Fibroblast of upper back skin (primary cell): ENCODE measurements at regions not wholly inside any gene's neighbourhood (a gene's known extent, or its start where the extent isn't known, plus 50 kb on each side); places are given as distances from the start of the nearest gene placed in this dataset.
"Not testable (repeated sequence)": the region's sequence is repeated elsewhere in the genome, so short reads cannot be mapped to it uniquely, and the experiment has no call there.

ENCODE experiments used
- DNase-seq: peaks from one replicate; pipeline ENCODE4 v3.0.0-alpha.2; 2013

DNA sequence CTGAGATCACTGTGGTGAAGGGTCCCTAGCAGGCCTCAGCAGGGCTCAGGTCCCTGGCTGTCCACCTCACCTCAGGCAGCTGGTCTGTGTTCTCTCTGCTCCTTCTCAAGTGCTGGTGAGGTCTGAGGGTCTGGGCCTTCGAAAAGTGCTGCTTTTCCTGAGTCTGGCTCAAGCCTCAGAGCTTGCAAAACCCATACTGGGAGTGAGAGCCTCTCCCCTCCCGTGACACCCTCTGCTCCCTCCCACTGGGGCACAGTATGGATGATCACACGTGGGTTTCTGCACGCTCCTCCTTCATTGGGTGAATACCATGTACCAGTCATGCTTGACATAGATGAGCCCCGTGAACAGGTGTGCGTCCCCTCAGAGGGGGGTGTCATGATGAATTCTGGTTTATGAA lies 73.3 kb upstream of the WASF3 start:
- no peak for DNase-seq

DNA sequence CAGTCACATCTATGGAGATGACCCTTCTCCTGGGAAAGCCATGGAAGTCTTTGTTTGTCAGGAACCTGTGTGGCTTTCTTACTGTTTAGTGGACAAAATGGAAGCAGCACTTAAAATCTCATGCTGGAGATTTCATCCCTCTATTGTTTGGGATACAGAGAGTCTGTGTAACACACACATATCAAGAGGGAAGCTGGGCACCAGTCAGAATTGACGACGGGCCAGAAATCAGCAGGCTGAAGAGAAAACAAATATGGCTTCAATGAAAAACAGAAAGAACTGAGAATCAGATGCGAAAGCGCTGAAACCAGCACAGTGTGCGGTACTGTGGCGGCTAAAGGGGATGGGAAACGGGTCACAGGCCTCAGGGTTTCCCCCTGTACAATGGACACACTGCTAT lies 72.2 kb upstream of the WASF3 start:
- no peak for DNase-seq

DNA sequence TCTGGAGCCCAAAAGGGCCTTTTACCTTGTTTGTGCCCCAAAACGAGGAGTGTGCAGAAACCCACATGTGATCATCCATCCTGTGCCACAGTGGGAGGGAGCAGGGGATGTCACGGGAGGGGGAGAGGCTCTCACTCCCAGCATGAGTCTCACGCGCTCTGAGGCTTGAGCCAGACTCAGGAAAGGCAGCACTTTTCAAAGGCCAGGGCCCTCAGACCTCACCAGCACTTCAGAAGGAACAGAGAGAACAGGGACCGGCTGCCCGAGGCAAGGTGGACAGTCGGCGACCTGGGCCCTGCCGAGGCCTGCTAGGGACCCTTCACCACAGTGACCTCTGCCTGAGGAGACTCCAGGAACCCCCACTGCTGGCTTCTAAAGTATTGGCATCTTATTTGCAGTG lies 71.7 kb upstream of the WASF3 start:
- DNase-seq: no peak

DNA sequence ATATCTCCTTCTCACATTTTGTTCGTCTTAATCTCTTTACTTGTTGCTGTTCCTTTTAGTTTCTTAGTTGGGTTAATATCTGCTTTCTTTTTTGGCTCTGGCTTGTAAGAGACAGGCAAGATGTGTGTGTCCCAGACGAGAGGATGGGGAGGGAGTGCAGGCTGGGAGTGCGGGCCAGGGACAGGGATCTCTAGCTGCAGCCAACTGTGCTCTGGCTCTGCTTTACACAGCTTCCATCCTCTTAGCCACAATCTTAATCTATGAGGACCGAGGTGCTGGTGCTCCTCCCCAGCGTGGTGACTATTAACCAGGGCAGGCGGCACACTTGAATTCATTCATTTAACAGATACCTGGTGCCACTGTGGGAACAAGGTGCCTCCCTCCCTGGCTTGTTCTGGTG lies 70.9 kb upstream of the WASF3 start:
- DNase-seq: no peak

DNA sequence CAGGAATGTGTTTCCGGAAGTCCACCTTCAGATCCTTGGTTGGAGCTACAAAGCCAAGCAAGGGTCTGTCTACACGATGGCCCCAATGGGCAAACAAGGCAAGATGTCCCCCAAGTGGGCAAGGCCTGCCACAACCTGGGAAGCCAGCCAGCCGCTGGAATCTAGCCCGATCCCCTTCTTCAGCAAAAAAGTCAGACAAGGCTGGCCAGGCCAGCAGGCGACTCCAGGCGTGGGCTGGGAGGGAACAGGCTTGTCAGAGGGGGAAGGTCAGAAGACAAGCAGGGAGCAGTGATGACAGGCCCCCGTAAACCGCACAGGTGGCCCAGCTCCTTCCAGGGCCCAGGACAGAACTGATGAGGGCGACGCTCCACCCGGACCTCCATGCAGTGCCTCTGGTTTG lies 69.7 kb upstream of the WASF3 start:
- DNase-seq: no peak

DNA sequence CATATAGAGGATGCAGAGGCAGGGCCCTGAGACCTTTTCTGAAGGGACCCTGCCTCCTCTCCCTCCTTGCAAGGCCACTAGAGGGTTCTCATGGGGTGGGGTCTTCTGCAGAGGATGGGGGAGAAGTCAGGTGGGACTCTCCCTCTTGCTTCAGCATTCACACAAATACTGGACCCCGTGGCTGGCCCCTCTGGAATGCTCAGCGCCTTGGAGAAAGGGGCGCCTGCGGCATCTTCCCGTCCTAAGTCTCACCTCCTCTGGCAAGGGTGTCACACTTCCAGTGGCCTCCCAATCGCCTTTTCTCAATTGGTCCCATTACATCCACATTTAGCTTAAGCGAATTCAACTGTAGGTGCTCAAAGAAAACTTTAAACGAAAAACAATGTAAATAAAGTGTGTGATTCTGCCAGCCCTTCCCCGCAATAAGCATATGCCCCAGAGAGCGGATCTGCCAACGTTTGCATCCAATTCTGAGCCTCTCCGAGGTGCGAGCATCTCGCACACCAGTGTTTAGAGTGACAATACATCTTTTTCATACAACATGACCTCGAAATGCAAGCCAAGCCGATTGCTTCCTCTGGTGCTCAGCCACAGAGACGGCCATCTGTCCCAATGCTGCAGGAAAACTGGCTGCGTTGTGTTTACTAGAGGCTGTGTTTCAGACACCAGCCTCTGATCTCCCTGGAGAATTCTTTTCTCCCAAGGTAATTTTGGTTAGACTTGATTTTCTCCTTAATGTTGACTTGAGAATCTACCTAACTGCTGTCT lies 69.1 kb upstream of the WASF3 start:
- no peak for DNase-seq

DNA sequence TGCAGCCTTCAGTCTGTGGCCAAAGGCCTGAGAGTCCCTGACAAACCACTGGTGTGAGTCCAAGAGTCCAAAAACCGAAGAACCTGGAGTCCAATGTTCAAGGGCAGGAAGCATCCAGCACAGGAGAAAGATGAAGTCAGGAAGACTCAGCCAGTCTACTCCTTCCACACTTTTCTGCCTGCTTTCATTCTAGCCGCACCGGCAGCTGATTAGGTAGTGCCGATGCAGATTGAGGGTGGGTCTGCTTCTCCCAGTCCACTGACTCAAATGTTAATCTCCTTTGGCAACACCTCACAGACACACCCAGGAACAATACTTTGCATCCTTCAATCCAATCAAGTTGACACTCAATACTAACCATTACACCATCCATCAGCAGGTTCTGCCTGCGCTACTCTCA lies 65.2 kb upstream of the WASF3 start:
- not testable (repeated sequence) for DNase-seq

DNA sequence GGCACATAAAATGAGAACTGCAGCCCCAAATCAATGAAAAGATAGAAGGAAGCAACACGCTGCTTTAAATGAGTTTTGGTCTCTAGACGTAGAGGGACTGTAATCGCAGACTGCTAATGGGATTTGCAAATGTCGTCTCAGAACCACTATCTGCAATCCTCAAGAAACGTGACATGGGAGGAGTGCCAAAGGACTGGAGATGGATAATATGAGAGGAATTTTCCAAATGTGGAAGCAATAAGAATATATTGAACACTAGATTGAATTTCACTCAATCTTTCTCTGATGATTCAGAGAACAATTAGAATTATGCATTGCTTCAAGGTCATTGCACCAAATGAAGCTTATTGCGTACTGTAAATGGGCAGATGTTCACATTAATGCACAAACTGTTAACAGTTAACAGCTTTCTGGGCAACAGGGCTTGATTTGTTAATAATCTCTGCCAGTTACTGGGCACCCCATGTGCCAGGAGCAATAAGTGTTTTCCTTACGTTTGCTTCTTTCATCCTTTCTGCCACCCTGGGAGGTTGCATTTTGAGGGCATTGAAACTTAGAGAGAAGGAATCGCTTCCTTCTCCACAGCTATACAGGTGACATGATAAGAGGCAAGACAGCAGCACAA lies 62.8 kb upstream of the WASF3 start:
- peak; percentile 47 for DNase-seq

DNA sequence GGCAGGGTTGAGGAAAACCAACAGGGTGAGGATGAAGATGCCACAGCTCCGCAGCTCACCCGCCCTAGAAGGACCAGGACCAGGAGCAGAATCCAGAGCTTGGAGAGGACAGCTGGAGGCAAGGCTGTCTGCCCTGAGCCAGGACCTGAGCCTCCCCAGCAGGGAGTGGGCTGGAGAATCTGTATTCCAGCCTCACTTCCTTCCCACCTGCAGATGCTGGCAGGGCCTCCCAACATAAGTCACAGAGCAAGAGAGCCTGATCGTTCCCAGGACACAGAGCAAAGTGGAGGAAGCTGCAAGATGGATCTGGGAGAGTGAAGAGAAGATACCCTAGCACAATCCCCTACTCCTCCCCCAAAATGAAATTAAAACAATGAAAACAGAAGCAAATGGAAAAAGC lies 61.7 kb upstream of the WASF3 start:
- DNase-seq: no peak

DNA sequence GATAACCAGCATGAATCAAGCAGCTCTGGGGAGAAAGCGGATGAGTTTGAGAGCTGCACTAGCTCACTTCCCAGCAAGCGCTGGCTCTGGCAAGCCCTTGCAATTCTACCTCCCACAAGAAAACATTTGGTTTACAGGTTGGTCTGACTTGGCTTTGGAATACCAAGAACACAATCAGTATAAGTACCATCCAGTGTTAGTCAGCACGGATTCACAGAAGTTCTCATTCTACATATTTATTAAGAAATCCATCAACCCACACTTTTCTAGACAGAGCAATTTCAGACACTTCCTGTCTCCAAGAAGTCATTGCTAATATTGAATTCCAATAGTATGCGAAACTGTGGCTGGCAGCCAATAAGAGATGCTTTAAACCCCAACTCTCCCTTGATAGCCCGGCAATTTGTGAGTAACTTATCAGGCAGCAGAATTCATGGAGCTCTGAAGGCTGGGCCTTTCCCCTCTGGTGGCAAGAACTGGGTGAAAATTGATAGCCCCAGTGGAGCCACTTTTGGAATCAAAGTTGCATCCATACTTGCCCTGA lies 59.4 kb upstream of the WASF3 start:
- DNase-seq: peak; percentile 98

DNA sequence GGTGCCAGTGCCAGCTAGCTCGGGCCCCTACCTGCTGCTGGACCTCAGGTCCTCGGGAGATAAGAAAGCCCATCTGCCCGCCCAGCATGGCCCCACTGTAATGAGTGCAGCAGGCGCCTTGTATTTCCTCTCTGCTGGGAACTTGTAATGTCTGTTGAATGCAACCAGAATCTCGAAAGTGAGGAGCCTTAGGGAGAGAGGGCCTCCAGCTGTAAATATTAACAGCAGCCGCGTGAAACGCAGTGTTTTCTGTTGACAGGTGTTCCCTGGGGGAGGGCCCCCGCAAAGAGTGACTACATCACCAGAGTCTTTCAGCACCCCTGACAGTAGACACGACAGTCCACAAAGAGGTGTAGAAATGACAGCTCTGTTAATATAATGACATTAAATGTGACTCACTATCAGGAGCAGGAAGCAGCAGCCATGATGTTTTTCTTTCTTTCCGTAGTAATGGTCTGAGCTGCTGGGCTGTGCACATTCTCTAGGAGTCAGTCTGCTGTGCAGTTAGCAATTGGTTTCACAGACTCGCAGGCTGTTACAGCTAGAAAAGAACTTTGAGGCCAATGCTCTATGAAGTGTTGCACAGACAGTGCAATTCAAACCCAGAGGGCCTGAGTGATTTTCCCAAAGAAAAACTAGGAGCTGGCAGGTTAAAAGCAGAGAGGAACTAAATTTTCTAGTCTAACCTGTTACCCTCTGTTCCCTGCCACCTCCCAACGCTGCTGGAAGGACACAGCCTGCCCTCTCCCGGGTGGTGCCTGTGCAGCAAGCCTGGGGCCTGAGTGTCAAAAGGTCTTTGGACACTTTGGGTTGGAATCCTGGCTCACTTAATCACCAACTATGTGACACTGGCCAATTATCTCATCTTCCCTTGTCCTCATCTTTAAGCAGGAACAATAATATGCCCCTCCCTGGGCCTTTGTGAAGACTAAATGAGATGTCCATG lies 58.6 kb upstream of the WASF3 start:
- DNase-seq: peak; percentile 71

DNA sequence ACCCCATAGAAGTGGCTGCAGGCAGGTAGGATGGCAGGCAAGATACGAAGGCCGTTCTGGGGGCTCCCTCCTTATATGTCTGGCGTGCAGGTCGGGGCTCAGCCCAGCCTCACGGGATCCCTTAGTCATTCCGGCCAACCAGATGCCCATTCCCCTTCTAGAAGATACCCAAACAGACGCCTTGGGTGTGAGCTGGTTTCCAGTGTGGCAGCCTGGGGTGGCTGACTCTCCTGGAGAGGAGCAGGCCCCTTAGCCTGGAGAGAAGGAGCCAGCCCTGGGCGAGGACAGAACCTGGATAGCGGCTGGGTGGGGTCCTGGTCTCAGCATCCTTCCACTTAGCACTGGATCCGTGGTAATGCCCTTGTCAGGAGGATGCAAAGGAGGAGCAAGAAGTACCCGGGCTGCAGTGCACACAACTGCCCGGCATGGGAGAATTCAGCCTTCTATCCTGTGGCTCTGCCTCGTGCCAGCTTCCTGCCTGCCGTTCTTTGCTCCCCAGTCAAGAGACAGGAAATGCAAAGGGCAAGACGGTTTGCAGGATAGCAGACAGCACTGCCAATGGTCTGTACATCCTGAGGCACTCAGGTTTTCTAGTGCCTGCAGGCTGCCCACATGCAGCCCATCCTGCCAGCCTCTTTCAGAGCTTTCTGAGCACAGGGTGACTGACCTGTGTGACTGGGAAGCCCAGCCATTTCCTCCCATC lies 56.7 kb upstream of the WASF3 start:
- DNase-seq: no peak

DNA sequence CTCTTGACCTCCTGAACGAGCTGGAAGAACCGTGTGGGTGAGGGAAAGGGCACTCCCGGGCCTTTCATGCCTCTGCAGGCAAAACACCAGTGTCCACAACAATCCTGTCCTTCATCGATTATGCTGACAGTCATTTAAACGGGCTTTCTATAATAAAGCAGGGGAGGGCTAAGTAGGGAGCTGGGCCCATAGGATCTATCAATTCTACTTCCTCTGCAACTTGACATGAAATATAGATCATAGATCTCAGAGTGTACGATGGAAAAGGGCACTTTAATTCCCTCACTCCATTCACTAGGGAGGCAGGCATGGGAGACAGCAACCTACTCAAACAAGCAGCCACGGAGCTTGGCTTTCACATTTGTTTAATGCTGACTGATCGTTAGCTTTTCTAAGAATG lies 55.8 kb upstream of the WASF3 start:
- no peak for DNase-seq

DNA sequence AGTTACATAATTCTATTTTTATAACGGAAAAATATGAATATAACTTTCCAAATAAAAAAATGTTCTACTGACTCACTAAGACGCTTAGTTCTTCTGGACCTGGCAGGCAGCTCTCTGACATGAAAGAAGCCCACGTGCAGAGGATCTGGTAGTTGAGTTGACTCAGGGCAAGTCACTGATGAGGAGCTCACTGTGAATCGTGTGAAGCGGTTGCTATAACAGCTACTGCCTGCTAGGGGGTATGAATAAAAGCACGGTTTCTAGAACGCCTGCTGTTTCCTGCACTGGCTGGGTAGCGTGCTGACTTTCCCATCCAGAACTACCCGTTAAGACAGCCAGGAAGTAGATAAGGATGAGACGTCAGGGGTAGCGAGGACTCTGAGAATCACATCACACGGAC lies 54.7 kb upstream of the WASF3 start:
- peak; percentile 84 for DNase-seq

DNA sequence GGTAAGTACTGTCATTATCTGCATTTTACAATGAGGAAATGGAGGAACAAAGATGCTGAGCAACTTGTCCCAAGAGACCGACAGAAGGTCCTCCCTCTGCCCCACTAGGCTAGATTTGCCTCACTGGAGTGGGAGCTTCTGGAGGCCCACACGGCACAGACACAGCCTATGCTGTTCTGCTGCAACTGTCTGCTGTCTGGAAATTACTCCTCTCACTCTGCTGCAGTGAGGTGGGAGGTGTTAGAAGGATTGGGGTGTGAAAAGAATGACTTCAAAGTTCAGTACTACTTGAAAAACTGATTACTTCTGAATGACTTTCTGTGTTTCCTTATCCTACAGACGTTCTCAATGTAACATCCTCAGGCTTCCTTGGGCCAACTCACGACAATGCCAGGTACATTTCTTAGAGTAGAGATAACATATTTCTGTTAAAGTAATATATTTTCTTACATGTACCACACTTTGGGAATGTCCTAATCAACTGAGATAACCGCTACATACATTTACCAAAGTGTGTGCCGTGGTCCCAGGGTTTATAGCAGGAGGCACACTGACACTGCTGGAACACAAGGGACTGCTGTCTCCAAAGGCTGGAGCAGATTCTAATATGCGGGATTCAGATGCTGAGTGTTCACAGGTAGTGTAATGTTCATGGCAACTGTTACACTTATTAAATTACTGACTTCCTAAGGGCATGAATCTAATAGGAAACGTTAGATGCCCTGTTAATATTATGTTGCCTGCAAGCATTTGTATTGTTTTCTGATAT lies 53.5 kb upstream of the WASF3 start:
- DNase-seq: no peak
